ENCODE measurements at regions not wholly inside any gene's neighbourhood (a gene's known extent, or its start where the extent isn't known, plus 50 kb on each side); places are given as distances from the start of the nearest gene placed in this dataset.

GRCh38 chr3:197368821-197369220 lies 70.4 kb upstream of the DLG1 start:
- Histone ChIP-seq H3K4me3 (replicated peaks in 1 of 3; ENCODE audit: insufficient read depth in 1 of 3, low read depth in 1 of 3, low read length in 3 of 3) (no peak overlapping the region), H3K4me1 (ENCODE audit: control insufficient read depth, extremely low read depth, insufficient read depth, low read length) (peaks cover 5% of the 10 kb centered on the region), H3K9ac (replicated peaks; ENCODE audit: extremely low read depth, insufficient read depth, low read length) (no peak overlapping the region), H3K9me1 (replicated peaks; ENCODE audit: control insufficient read depth, extremely low read depth, insufficient read depth, low read length) (no peaks in the 10 kb centered on the region), H3K79me2 (ENCODE audit: control insufficient read depth, insufficient read depth, low read length) (no peaks in the 10 kb centered on the region), H3K4me2 (ENCODE audit: insufficient read depth, low read length) (no peak overlapping the region), H3K27me3 (ENCODE audit: control insufficient read depth in 2 of 2, insufficient read depth in 2 of 2, low read length in 2 of 2) (peaks cover 9 to 14% of the 10 kb centered on the region in 2 experiments), H4K20me1 (replicated peaks; ENCODE audit: control insufficient read depth, extremely low read depth, insufficient read depth, low read length) (no peaks in the 10 kb centered on the region), H2AFZ (ENCODE audit: low read depth, low read length) (no peak overlapping the region), H3K36me3 (ENCODE audit: control insufficient read depth in 2 of 2, extremely low read depth in 1 of 2, insufficient read depth in 2 of 2, low read length in 2 of 2) (no peaks in the 10 kb centered on the region), H3K9me3 (replicated peaks; ENCODE audit: control insufficient read depth, insufficient read depth, low read length) (no peaks in the 10 kb centered on the region), H3K27ac (ENCODE audit: insufficient read depth, low read depth, low read length) (no peak overlapping the region)
- TF ChIP-seq FOS (IDR thresholded peaks at IDR 0.05; ENCODE audit: borderline replicate concordance, insufficient read depth, low read length): no peak
- TF ChIP-seq, protein P1, sequence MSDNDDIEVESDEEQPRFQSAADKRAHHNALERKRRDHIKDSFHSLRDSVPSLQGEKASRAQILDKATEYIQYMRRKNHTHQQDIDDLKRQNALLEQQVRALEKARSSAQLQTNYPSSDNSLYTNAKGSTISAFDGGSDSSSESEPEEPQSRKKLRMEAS (IDR thresholded peaks at IDR 0.05; ENCODE audit: insufficient read depth, insufficient read length): no peak
- TF ChIP-seq JUN (IDR thresholded peaks at IDR 0.05; ENCODE audit: borderline replicate concordance, insufficient read depth, insufficient read length, low read depth): no peak
- no peak for TF ChIP-seq MYC (IDR thresholded peaks at IDR 0.05; ENCODE audit: low read depth, low read length)
- dilution Hi-C loops (cut with MboI; ENCODE audit: extremely low pct_ligation_motif_present, low sequenced_read_pairs) (no loop called here), intact Hi-C loops (cut with micrococcal nuclease) (no loop called here)
- POLR2A ChIA-PET: no interaction called here
- CTCF ChIA-PET: interaction anchor here (1.4 kb wide), 1 partner anchor 14 kb away, joined by 3 read pairs; no protein-coding TSS in a partner anchor
- FAIRE-seq (no peak), DNase-seq (ENCODE audit: low read depth, low spot score) (no peak)
- no TSS peak for BruUV-seq (replicated peaks)

GRCh38 chr3:197368330-197368729 lies 69.9 kb upstream of the DLG1 start:
- POLR2A ChIA-PET: no interaction called here
- no peak for DNase-seq (ENCODE audit: low read depth, low spot score)
- peaks cover 10% of the 10 kb centered on the region for H3K4me1 ChIP-seq (ENCODE audit: control insufficient read depth, extremely low read depth, insufficient read depth, low read length)
- intact Hi-C loops (cut with micrococcal nuclease): no loop called here
- BruUV-seq (replicated peaks): no TSS peak
- no peak overlapping the region for H2AFZ ChIP-seq (ENCODE audit: low read depth, low read length)
- H4K20me1 ChIP-seq (replicated peaks; ENCODE audit: control insufficient read depth, extremely low read depth, insufficient read depth, low read length): no peaks in the 10 kb centered on the region
- no peak for TF ChIP-seq GATA2 (IDR thresholded peaks at IDR 0.05; ENCODE audit: insufficient read depth, insufficient read length, low read depth, low read length)
- no peak for TF ChIP-seq JUN (IDR thresholded peaks at IDR 0.05; ENCODE audit: borderline replicate concordance, insufficient read depth, insufficient read length, low read depth)
- TF ChIP-seq, protein P1 (IDR thresholded peaks at IDR 0.05; ENCODE audit: insufficient read depth, insufficient read length): no peak
- TF ChIP-seq POLR2AphosphoS5 (IDR thresholded peaks at IDR 0.05; ENCODE audit: insufficient read depth, low read depth, low read length): no peak
- no peak for FAIRE-seq
- no peaks in the 10 kb centered on the region for H3K36me3 ChIP-seq (ENCODE audit: control insufficient read depth in 2 of 2, extremely low read depth in 1 of 2, insufficient read depth in 2 of 2, low read length in 2 of 2)
- H3K27me3 ChIP-seq (ENCODE audit: control insufficient read depth in 2 of 2, insufficient read depth in 2 of 2, low read length in 2 of 2): peaks cover 9 to 14% of the 10 kb centered on the region in 2 experiments
- H3K27ac ChIP-seq (ENCODE audit: insufficient read depth, low read depth, low read length): no peak overlapping the region
- no peak overlapping the region for H3K4me3 ChIP-seq (replicated peaks in 1 of 3; ENCODE audit: insufficient read depth in 1 of 3, low read depth in 1 of 3, low read length in 3 of 3)
- no peak overlapping the region for H3K9ac ChIP-seq (replicated peaks; ENCODE audit: extremely low read depth, insufficient read depth, low read length)
- H3K9me1 ChIP-seq (replicated peaks; ENCODE audit: control insufficient read depth, extremely low read depth, insufficient read depth, low read length): no peaks in the 10 kb centered on the region
- no peaks in the 10 kb centered on the region for H3K79me2 ChIP-seq (ENCODE audit: control insufficient read depth, insufficient read depth, low read length)
- CTCF ChIA-PET: interaction anchor here (1.4 kb wide), 1 partner anchor 14 kb away, joined by 3 read pairs; no protein-coding TSS in a partner anchor
- H3K9me3 ChIP-seq (replicated peaks; ENCODE audit: control insufficient read depth, insufficient read depth, low read length): no peaks in the 10 kb centered on the region
- H3K4me2 ChIP-seq (ENCODE audit: insufficient read depth, low read length): no peak overlapping the region
- dilution Hi-C loops (cut with MboI; ENCODE audit: extremely low pct_ligation_motif_present, low sequenced_read_pairs): no loop called here

All from endothelial cell of umbilical vein (primary cell).